ENCODE measurements at regions not wholly inside any gene's neighbourhood (a gene's known extent, or its start where the extent isn't known, plus 50 kb on each side); places are given as distances from the start of the nearest gene placed in this dataset.
A peak's percentile ranks its signal among the peaks of the same experiment; 100 is the strongest.

GRCh38 chr12:85580562-85581168 lies 255.5 kb downstream of the RASSF9 start:
- intact Hi-C loops (cut with DNase I): no loop called here
- WGBS, 2 donors: 56 to 76% methylated on average over 3 of the region's 3 CpGs
- no peaks in the 10 kb centered on the region for H3K4me1 ChIP-seq
- H3K27me3 ChIP-seq: no peaks in the 10 kb centered on the region
- TF ChIP-seq CTCF (IDR thresholded peaks at IDR 0.05) (no peak), POLR2A (IDR thresholded peaks at IDR 0.05) (no peak)
- DNase-seq: peak in 1 of 2 donors; percentile 11
- no peak overlapping the region for H3K4me3 ChIP-seq (replicated peaks in 1 of 3)
- no peaks in the 10 kb centered on the region for H3K9me3 ChIP-seq
- no peaks in the 10 kb centered on the region for H3K36me3 ChIP-seq
- peak overlapping the region in 1 of 3 donors; percentile 27 for H3K27ac ChIP-seq

GRCh38 chr12:85587158-85587557 lies 249.1 kb downstream of the RASSF9 start:
- WGBS, 2 donors: 93 to 94% methylated on average over 3 of the region's 3 CpGs
- Histone ChIP-seq H3K4me3 (replicated peaks in 1 of 3) (no peak overlapping the region), H3K4me1 (no peaks in the 10 kb centered on the region), H3K27ac (no peak overlapping the region), H3K27me3 (no peaks in the 10 kb centered on the region), H3K36me3 (no peaks in the 10 kb centered on the region), H3K9me3 (no peaks in the 10 kb centered on the region)
- intact Hi-C loops (cut with DNase I): no loop called here
- DNase-seq: no peak
- TF ChIP-seq CTCF (IDR thresholded peaks at IDR 0.05) (no peak), POLR2A (IDR thresholded peaks at IDR 0.05) (no peak)

- Histone ChIP-seq H3K27ac (no peak overlapping the region), H3K36me3 (no peaks in the 10 kb centered on the region), H3K4me1 (no peaks in the 10 kb centered on the region), H3K4me3 (replicated peaks in 1 of 3) (no peak overlapping the region), H3K9me3 (no peaks in the 10 kb centered on the region), H3K27me3 (no peaks in the 10 kb centered on the region)
- DNase-seq: no peak
- intact Hi-C loops (cut with DNase I): no loop called here
- TF ChIP-seq POLR2A (IDR thresholded peaks at IDR 0.05): no peak
- TF ChIP-seq CTCF (IDR thresholded peaks at IDR 0.05): no peak
- WGBS, 2 donors: 89 to 90% methylated on average over 2 of the region's 2 CpGs
Observed at GRCh38 chr12:85588221-85588620, 248.0 kb downstream of the RASSF9 start.

- TF ChIP-seq POLR2A (IDR thresholded peaks at IDR 0.05): no peak
- no peak for TF ChIP-seq CTCF (IDR thresholded peaks at IDR 0.05)
- Histone ChIP-seq H3K9me3 (no peaks in the 10 kb centered on the region), H3K4me3 (replicated peaks in 1 of 3) (no peak overlapping the region), H3K36me3 (no peaks in the 10 kb centered on the region), H3K27ac (no peak overlapping the region), H3K27me3 (no peaks in the 10 kb centered on the region), H3K4me1 (no peaks in the 10 kb centered on the region)
- DNase-seq: no peak
- intact Hi-C loops (cut with DNase I): no loop called here
- 64 to 76% methylated on average over 2 of the region's 2 CpGs for WGBS, 2 donors
Observed at GRCh38 chr12:85600841-85601240, 235.4 kb downstream of the RASSF9 start.

GRCh38 chr12:85603556-85603955 lies 232.7 kb downstream of the RASSF9 start:
- 61 to 67% methylated on average over 2 of the region's 2 CpGs for WGBS, 2 donors
- intact Hi-C loops (cut with DNase I): no loop called here

More at GRCh38 chr12:85603556-85603955, 232.7 kb downstream of the RASSF9 start:
- no peak for TF ChIP-seq CTCF (IDR thresholded peaks at IDR 0.05)
- TF ChIP-seq POLR2A (IDR thresholded peaks at IDR 0.05): no peak
- no peak overlapping the region for H3K27ac ChIP-seq
- H3K36me3 ChIP-seq: no peaks in the 10 kb centered on the region
- DNase-seq: no peak
- H3K27me3 ChIP-seq: no peaks in the 10 kb centered on the region
- H3K4me3 ChIP-seq (replicated peaks in 1 of 3): no peak overlapping the region
- H3K9me3 ChIP-seq: no peaks in the 10 kb centered on the region
- no peaks in the 10 kb centered on the region for H3K4me1 ChIP-seq
